ENCODE measurements at regions not wholly inside any gene's neighbourhood (a gene's known extent, or its start where the extent isn't known, plus 50 kb on each side); places are given as distances from the start of the nearest gene placed in this dataset.

DNA sequence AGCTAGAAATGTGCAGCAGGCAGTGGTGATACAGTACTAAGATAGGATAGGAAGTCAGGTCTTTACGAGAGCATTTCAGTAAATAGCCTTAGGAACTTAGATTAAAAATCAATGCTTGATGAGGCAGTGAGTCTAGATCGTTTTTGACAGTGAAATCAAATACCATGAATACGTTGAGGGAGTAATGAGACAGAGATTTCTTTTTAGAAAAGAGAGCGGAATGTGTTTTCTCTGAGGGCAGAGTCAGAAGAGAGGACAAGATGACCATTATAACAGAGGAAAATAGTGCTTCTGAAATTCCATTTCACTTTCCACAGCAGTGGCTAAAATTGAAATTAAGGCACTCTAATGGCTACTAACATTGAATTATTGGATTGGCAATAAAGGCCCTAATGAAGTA, 339.6 kb downstream of the UTRN start:
- Histone ChIP-seq H3K36me3 (no peaks in the 10 kb centered on the region), H3K27ac (no peak overlapping the region), H3K4me3 (no peak overlapping the region), H3K4me1 (peaks cover 0 to 7% (median 0%) of the 10 kb centered on the region in 3 donors), H3K9me3 (no peaks in the 10 kb centered on the region), H3K27me3 (no peaks in the 10 kb centered on the region)
- intact Hi-C loops (cut with DNase I): no loop called here
- ATAC-seq (no peak), FAIRE-seq (no peak), DNase-seq (no peak)
- TF ChIP-seq, protein P1, sequence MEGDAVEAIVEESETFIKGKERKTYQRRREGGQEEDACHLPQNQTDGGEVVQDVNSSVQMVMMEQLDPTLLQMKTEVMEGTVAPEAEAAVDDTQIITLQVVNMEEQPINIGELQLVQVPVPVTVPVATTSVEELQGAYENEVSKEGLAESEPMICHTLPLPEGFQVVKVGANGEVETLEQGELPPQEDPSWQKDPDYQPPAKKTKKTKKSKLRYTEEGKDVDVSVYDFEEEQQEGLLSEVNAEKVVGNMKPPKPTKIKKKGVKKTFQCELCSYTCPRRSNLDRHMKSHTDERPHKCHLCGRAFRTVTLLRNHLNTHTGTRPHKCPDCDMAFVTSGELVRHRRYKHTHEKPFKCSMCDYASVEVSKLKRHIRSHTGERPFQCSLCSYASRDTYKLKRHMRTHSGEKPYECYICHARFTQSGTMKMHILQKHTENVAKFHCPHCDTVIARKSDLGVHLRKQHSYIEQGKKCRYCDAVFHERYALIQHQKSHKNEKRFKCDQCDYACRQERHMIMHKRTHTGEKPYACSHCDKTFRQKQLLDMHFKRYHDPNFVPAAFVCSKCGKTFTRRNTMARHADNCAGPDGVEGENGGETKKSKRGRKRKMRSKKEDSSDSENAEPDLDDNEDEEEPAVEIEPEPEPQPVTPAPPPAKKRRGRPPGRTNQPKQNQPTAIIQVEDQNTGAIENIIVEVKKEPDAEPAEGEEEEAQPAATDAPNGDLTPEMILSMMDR (IDR thresholded peaks at IDR 0.05): no peak
- WGBS, 2 donors: 74 to 76% methylated on average over 4 of the region's 4 CpGs

DNA sequence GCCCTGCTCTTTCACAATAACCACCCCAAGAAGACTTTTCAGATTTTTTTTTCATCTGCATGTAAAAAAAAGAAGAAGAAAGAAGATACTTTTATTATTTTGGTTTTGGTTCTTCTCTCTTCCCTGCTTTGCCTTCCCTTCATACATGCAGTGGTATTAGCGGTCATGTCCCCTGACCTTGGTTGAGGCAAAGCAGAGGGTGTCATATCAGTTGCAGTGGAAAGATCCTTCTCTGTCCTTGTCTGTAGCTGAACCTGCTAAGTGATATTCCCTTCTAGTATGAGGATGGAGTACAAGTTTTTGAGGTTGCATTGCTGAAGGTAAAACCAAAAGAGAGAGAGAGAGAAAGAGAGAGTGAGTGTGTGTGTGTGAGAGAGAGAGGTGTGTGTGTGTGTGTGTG, 345.7 kb downstream of the UTRN start:
- Histone ChIP-seq H3K27me3 (no peaks in the 10 kb centered on the region), H3K36me3 (no peaks in the 10 kb centered on the region), H3K27ac (no peak overlapping the region), H3K4me3 (no peak overlapping the region), H3K9me3 (no peaks in the 10 kb centered on the region), H3K4me1 (no peaks in the 10 kb centered on the region)
- intact Hi-C loops (cut with DNase I): no loop called here
- DNase-seq (no peak), FAIRE-seq (no peak), ATAC-seq (no peak)
- 100% methylated on average over 1 of the region's 1 CpG for WGBS, 2 donors
- TF ChIP-seq, protein P1 (IDR thresholded peaks at IDR 0.05): no peak

DNA sequence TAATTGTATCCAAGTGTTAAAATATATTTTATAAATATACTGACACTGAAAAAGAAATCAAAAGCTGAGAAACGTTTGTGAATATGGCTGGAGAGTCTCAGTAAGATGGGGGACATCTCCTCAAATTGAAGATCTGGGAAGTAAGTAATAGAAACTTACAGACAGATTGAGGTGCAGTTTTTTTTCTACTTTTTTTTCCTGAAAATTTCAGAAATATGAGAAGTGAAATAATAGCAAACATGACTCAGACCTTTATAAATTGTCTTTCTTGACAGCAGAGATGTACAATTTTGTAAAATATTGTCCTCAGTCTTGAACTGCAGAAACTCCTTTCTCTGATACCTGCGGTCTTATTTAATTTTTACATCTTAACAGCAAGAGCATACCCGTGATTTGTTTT, 347.1 kb downstream of the UTRN start:
- no peak for FAIRE-seq
- no peaks in the 10 kb centered on the region for H3K9me3 ChIP-seq
- 86 to 91% methylated on average over 3 of the region's 3 CpGs for WGBS, 2 donors
- TF ChIP-seq, protein P1 (IDR thresholded peaks at IDR 0.05): no peak
- DNase-seq: no peak
- intact Hi-C loops (cut with DNase I): no loop called here
- H3K27me3 ChIP-seq: no peaks in the 10 kb centered on the region
- H3K36me3 ChIP-seq: no peaks in the 10 kb centered on the region
- no peak overlapping the region for H3K4me3 ChIP-seq
- ATAC-seq: no peak
- H3K4me1 ChIP-seq: peaks cover 0 to 2% (median 0%) of the 10 kb centered on the region in 3 donors
- H3K27ac ChIP-seq: no peak overlapping the region

DNA sequence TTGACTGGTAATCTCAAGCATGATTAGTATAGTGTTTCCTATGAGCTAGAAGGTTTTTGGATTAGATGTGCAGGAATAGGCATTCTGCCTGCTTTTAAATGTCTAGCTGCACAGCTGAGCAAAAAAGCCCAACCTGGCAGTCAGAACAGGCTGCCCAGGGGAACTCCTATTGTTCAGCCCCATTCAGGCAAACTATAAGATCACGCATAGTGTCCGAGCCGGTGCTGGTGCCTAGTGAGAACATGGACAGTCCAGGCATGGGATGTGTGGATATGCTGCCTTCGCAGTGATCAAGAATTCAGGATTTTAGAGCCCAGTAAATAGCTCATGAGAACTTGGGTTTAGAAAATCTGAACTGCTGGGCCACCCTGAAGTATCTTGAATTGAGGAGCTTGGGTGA, 348.8 kb downstream of the UTRN start:
- H3K4me1 ChIP-seq: peaks cover 0 to 13% (median 8%) of the 10 kb centered on the region in 3 donors
- no peaks in the 10 kb centered on the region for H3K9me3 ChIP-seq
- H3K4me3 ChIP-seq: no peak overlapping the region
- no peaks in the 10 kb centered on the region for H3K36me3 ChIP-seq
- TF ChIP-seq, protein P1 (IDR thresholded peaks at IDR 0.05): no peak
- 98% methylated on average over 4 of the region's 4 CpGs for WGBS, 2 donors
- FAIRE-seq (no peak), ATAC-seq (no peak), DNase-seq (no peak)
- no peaks in the 10 kb centered on the region for H3K27me3 ChIP-seq
- H3K27ac ChIP-seq: no peak overlapping the region
- intact Hi-C loops (cut with DNase I): no loop called here

DNA sequence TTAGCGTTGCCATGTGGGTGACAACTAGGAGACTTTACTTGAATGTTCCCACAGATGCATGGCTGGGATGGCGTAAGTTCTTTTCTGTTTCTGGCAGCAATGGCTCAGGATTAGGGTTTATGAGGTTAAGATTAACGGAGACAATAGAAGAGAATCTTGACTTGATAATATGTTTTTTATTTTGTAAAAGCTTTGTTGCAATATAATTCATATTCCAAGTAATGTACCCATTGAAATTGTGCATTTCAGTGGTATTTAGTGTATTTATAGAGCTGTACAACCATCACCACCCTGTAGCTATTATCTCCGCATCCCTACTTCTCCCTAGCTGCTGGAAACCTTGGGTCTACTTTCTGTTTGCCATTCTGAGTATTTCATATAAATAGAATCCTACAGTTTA, 349.2 kb downstream of the UTRN start:
- ATAC-seq (no peak), DNase-seq (no peak), FAIRE-seq (no peak)
- intact Hi-C loops (cut with DNase I): no loop called here
- Histone ChIP-seq H3K36me3 (no peaks in the 10 kb centered on the region), H3K4me1 (peaks cover 0 to 13% (median 8%) of the 10 kb centered on the region in 3 donors), H3K27me3 (no peaks in the 10 kb centered on the region), H3K9me3 (no peaks in the 10 kb centered on the region), H3K4me3 (no peak overlapping the region), H3K27ac (no peak overlapping the region)
- TF ChIP-seq, protein P1 (IDR thresholded peaks at IDR 0.05): no peak
- WGBS, 2 donors: 96 to 98% methylated on average over 4 of the region's 4 CpGs
